Kidney (tissue), 13 donors: ENCODE measurements at regions not wholly inside any gene's neighbourhood (a gene's known extent, or its start where the extent isn't known, plus 50 kb on each side); places are given as distances from the start of the nearest gene placed in this dataset.
A peak's percentile ranks its signal among the peaks of the same experiment; 100 is the strongest.

Experiments used
- DNase-seq, 5 donors: peaks; one replicate each; pipeline ENCODE4 v3.0.0-alpha.2; 2013 to 2020
- FAIRE-seq: peaks from 2 replicates; lab custom pipeline; 2012; peaks lifted over from hg19 to GRCh38; lab: Jason Lieb, UNC
- H3K27ac ChIP-seq, 2 donors: one replicate each; pipeline ENCODE4 v1.7.0; 2013; ENCODE audit warnings: low read depth in 2 of 2, low read length in 2 of 2, inconsistent platforms in 1 of 2
- H3K27me3 ChIP-seq: one replicate; pipeline ENCODE4 v1.7.1; 2013; ENCODE audit warnings: low read length, inconsistent platforms; ENCODE audit not compliant: control insufficient read depth, insufficient read depth
- H3K36me3 ChIP-seq, 3 donors: one replicate each; pipeline versions ENCODE4 v1.7.0 to v1.7.1; 2013; ENCODE audit warnings: low read length in 3 of 3, control low read depth in 1 of 3, inconsistent platforms in 1 of 3; ENCODE audit not compliant: insufficient read depth in 3 of 3, control insufficient read depth in 2 of 3
- H3K4me1 ChIP-seq, 3 donors: one replicate each; pipeline versions ENCODE4 v1.7.0 to v1.7.1; 2013; ENCODE audit warnings: low read length in 3 of 3, inconsistent platforms in 1 of 3, low read depth in 1 of 3; ENCODE audit not compliant: control insufficient read depth in 2 of 3, insufficient read depth in 2 of 3
- H3K4me3 ChIP-seq, 3 donors: one replicate each; pipeline versions ENCODE4 v1.7.0 to v1.8.1; 2013; ENCODE audit warnings: low read length in 3 of 3, control low read depth in 1 of 3, inconsistent platforms in 1 of 3
- H3K9ac ChIP-seq, 3 donors: one replicate each; pipeline versions ENCODE4 v1.7.0 to v1.7.1; 2013; ENCODE audit warnings: low read length in 3 of 3, control low read depth in 1 of 3, inconsistent platforms in 1 of 3
- H3K9me3 ChIP-seq, 3 donors: one replicate each; pipeline versions ENCODE4 v1.7.0 to v1.7.1; 2013; ENCODE audit warnings: low read length in 3 of 3, control low read depth in 1 of 3, inconsistent platforms in 1 of 3; ENCODE audit not compliant: control insufficient read depth in 2 of 3, insufficient read depth in 1 of 3
- CTCF ChIP-seq: IDR thresholded peaks from 3 replicates; pipeline ENCODE4 v1.5.1; 2012; ENCODE audit warnings: mild to moderate bottlenecking, moderate library complexity, borderline replicate concordance; ENCODE audit not compliant: insufficient read depth; ENCODE audit errors: extremely low read depth
- intact Hi-C: fragments of 100-400 bp; cut with DNase I; formaldehyde crosslinking; loops from one replicate; pipeline ENCODE4 v1.11.1; 2022
- donor health status: control.
- donor health status: control.
- donor health status: control.
- donor health status: control.
- donor health status: control.
- donor health status: DM: yes; HTN: yes; CAD: no.
- donor health status: Normal renal cell carcinoma (clear cell type).

- Histone ChIP-seq H3K4me1 (no peaks in the 10 kb centered on the region), H3K4me3 (no peak overlapping the region), H3K9me3 (no peaks in the 10 kb centered on the region), H3K9ac (no peak overlapping the region), H3K27me3 (no peaks in the 10 kb centered on the region), H3K27ac (no peak overlapping the region), H3K36me3 (no peaks in the 10 kb centered on the region)
- FAIRE-seq (no peak), DNase-seq (peak in 1 of 5 donors; percentile 61)
- TF ChIP-seq CTCF, result no peak
- intact Hi-C loops, result no loop called here
Observed at GRCh38 chr12:61879229-61879628, 381.0 kb upstream of the USP15 start.

GRCh38 chr12:61880186-61880585, 380.0 kb upstream of the USP15 start:
- no peak overlapping the region for H3K27ac ChIP-seq
- no peak overlapping the region for H3K4me3 ChIP-seq
- no peak for FAIRE-seq
- no peak overlapping the region for H3K9ac ChIP-seq
- no peaks in the 10 kb centered on the region for H3K9me3 ChIP-seq
- DNase-seq, result no peak
- no peaks in the 10 kb centered on the region for H3K4me1 ChIP-seq
- no peak for TF ChIP-seq CTCF
- H3K27me3 ChIP-seq, result no peaks in the 10 kb centered on the region
- intact Hi-C loops, result no loop called here
- H3K36me3 ChIP-seq, result no peaks in the 10 kb centered on the region

- Histone ChIP-seq H3K36me3 (no peaks in the 10 kb centered on the region), H3K27ac (no peak overlapping the region), H3K9me3 (no peaks in the 10 kb centered on the region), H3K9ac (no peak overlapping the region), H3K4me3 (no peak overlapping the region), H3K27me3 (no peaks in the 10 kb centered on the region), H3K4me1 (no peaks in the 10 kb centered on the region)
- TF ChIP-seq CTCF, result no peak
- DNase-seq (no peak), FAIRE-seq (no peak)
- intact Hi-C loops, result no loop called here
Observed at GRCh38 chr12:61891632-61892031, 368.6 kb upstream of the USP15 start.

- no peaks in the 10 kb centered on the region for H3K36me3 ChIP-seq
- H3K27ac ChIP-seq, result no peak overlapping the region
- FAIRE-seq, result no peak
- no peaks in the 10 kb centered on the region for H3K4me1 ChIP-seq
- H3K4me3 ChIP-seq, result no peak overlapping the region
- DNase-seq, result no peak
- TF ChIP-seq CTCF, result no peak
- intact Hi-C loops, result no loop called here
- no peak overlapping the region for H3K9ac ChIP-seq
- no peaks in the 10 kb centered on the region for H3K27me3 ChIP-seq
- no peaks in the 10 kb centered on the region for H3K9me3 ChIP-seq
Observed at GRCh38 chr12:61894168-61894567, 366.0 kb upstream of the USP15 start.
